SKM-1 treated with dmso at 0.1 percent for 144 hours (cell line): ENCODE measurements at regions not wholly inside any gene's neighbourhood (a gene's known extent, or its start where the extent isn't known, plus 50 kb on each side); places are given as distances from the start of the nearest gene placed in this dataset.

ENCODE experiments used
- DNase-seq: peaks from one replicate; lab custom pipeline; 2025; ENCODE audit not compliant: unreplicated experiment; lab: John Stamatoyannopoulos, UW

DNA sequence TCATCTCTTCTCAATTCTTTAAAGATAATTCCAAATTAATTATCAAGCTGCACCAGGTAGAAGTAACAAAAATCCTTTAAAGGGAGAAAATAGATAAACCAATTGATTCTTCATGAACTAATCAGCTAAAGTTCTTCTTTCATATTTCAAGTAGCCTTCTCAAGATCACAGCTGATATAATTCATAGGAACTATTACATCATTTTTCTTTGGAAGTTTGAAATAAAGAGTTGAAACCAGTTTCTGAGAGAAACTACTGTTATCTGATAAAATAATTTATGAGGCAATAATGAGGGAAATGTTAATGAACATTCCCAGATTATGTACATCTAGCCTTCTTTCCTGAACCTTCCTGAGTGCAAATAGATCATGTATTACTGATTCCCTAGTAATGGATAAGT, 484.9 kb downstream of the METTL4 start:
- no peak for DNase-seq

- peak; percentile 94 for DNase-seq
Observed at GRCh38 chr18:2087877-2088673, 483.2 kb downstream of the METTL4 start.

DNA sequence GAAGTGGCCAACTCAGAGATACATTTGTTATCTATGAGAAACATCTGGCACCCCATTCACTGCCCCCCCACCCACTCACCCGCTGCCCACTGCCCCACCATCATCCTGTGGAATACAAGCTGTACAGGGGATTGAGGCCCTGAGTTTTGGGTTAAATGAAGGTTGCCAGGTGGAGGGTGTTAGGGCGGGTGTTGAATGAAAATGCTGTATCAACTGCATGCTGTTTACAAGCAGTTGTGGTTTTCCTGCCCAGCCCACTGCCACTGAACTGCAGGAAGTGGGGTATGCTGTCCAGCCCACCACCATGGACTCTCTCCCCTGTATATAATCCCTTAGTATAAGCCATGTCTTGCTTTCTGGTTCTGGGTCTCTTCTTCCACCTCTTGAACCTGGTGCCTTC, 481.9 kb downstream of the METTL4 start:
- DNase-seq, result no peak

DNA sequence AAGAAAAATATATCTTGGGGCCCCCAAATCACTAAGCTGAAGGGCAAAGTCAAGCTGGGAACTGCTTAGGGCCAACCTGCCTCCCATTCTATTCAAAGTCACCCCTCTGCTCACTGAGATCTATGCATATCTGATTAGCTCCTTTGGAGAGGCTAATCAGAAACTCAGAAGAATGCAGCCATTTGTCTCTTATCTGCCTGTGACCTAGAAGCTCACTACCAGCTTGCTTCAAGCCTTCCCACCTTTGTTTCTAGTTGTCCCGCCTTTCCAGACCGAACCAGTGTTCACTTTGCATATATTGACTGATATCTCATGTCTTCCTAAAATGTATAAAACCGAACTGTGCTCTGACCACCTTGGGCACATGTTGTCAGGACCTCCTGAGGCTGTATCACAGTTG, 479.4 kb downstream of the METTL4 start:
- DNase-seq, result no peak

DNA sequence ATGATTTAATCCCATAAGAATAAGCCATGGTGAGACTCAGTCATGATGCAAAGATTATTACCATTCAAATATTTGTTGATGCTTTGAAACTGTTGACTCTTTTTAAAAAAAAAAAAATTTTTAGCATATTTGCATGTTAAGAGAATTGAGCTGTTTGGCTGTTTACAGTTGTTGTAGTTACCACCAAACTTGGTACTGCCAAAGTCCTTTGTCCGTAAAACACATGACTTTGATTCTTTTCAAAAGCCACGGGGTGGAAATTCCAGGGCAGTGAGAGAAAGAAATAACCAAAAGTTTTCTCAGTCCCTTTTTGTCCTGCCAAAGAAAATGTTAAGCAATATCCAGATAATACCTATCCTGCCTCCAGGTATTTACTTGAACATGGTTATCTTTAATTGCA, 474.8 kb downstream of the METTL4 start:
- DNase-seq, result no peak

DNA sequence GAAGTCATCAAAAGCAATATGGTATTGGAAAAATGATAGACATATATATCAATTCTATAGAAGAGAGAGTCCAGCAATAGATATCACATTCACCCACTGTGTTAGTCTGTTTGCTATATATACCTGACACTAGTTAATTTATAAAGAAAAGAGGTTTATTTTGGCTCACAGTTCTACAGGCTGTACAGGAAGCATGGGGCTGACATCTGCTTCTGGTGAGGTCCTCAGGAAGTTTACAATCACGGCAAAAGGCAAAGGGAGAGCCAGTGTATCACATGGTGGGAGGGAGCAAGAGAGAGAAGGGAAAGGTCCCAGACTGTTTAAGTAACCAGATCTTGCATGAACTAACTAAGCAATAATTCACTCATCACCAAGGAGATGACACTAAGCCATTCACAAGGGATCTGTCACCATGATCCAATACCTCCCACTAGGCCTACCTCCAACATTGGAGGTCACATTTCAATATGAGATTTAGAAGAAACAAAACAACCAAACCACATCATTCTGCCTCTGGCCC, 470.6 kb downstream of the METTL4 start:
- DNase-seq, result no peak

DNA sequence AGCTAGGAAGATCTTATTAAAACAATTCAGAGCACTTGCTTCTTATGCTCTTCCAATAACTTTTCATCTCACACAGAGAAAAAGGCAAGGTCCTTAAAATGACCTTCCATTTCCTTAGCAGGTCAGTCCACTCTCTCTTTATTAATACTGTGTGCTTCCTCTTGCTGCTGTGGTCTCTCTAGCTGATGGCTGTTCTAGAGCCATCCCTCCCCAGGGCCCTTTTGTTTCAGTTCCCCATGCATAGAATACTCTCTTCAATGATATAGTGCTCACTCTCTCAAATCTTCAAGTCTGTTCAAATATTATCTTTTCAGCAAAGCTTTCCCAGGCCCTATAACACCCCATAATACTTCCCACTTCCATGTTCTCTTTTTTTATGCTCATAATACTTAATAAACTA, 469.3 kb downstream of the METTL4 start:
- peak; percentile 22 for DNase-seq

GRCh38 chr18:2103299-2103698, 468.0 kb downstream of the METTL4 start:
- DNase-seq, result no peak

DNA sequence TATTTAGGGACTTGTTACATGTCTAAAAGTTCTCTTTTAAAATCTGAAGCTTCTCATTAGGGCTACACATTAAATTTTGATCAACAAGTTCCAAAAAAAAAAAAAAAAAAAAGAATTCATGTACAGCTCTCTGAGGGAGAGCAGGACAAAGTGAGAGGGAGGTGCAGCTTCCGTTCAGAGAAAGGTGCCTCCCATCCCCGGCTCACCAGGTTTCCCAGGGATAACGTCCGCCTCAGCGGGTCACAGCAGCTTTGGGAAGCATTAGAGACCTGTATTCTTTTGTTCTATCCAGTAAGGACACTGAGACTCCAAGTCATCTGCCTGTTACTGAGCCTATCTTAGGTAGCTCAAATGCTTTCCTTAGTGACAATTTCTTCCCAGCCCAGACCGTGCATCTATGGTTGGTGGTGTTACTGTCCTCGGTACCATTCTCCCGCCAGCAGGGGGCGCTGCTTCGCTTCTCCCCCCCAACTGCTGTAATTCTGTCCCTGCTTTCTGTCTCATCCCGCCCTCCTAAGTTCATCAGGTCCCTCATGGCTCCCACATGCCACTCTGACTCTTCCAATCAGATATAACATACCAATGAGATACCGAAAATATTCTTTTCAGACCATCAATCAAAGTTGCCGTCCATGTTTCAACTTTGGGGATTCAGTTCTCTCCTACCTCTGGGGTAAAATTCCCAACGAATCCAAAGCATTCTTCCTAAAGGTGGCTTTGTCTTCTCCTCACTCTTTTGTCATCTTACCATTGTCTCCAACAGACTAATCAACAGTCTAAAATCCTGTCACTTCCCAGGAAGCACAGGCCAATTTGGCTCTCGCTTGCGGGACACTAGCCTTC, 466.5 kb downstream of the METTL4 start:
- DNase-seq, result peak; percentile 47

DNA sequence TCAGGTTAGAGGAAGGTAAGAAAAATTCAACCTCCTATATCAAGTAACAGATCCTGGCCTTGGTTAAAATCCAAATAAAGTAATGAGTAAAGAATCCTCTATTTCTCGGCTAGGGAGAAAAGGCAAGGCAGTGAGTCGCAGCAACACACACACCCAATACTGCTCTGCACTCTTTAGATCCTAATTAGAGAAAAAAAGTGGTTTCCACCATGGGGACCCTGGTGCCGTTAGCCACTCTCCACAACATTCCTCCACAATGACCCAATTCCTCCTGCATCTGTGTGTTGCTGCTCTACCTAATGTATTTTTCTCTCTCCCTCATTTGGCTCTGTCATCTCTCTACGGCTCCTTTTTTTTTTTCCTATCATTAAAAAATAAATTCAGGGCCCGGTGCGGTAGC, 462.7 kb downstream of the METTL4 start:
- no peak for DNase-seq

- no peak for DNase-seq
Observed at GRCh38 chr18:2111456-2111855, 459.8 kb downstream of the METTL4 start.

DNA sequence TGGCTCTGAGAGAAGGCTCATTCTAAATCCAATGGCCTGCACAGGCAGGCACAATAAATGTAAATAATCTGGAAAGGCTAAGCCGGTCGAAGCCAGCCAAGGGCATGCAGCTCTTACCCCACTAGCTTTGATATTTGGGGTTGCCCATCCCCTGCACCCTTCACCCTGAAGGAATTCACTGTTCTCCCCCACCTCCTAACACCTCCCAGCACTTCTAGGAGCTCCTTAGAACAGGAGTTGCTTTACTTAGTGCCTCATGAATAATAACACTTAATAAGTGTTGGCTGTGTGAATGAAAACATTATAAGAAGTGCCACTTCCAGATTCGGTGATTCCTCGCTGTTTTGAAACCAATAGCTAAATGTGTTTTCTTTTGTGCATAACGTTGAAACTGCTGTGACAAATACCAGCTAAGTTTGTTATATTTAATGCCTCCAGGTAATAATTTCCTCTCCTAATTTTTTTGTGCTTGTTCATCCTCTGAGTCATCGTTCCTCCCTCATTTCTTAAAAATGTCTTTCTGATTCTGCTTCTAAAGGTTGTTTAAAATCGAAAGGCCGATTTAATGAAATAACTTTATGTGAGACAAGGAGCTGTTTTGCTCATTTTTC, 458.8 kb downstream of the METTL4 start:
- DNase-seq, result no peak

GRCh38 chr18:2114289-2114688, 457.0 kb downstream of the METTL4 start:
- DNase-seq, result no peak

- no peak for DNase-seq
Observed at GRCh38 chr18:2114765-2115164, 456.5 kb downstream of the METTL4 start.

GRCh38 chr18:2121224-2121623, 450.1 kb downstream of the METTL4 start:
- no peak for DNase-seq

DNA sequence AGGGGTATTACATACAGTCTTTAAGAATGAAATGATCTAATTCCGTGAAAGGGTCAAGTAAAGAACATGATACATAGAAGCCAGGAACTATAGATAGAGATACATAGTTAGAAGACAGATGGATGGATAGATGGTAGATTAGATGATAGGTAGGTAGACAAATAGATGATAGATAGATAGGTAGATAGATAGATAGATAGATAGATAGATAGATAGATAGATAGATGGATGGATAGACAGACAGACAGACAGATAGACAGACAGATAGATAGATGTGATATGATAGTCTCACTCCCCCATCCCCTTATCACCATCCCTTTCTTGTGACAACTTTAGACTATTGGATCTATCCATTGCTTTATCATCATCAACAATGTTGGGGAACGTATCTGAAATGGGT, 448.2 kb downstream of the METTL4 start:
- no peak for DNase-seq

GRCh38 chr18:2134364-2134763, 436.9 kb downstream of the METTL4 start:
- no peak for DNase-seq

GRCh38 chr18:2135309-2135708, 436.0 kb downstream of the METTL4 start:
- DNase-seq, result no peak

DNA sequence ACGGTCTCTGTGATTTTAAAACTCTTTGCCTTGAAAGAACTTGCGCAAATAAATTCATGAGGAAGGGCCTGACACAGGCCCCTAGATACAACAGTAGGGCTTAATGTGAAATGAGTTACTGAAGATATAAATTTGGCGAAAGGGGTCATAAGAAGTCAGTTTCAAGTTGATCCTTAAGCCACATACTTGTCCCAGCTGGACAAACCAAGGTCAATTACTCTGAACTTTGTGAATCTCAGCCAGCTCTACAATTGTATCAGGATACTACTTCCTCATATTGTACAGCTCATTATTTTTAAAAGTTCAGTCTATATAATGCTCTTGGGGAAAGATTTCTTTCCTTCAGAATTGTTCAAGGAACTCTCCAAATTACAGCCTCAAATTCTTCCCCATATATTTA, 432.8 kb downstream of the METTL4 start:
- no peak for DNase-seq

DNA sequence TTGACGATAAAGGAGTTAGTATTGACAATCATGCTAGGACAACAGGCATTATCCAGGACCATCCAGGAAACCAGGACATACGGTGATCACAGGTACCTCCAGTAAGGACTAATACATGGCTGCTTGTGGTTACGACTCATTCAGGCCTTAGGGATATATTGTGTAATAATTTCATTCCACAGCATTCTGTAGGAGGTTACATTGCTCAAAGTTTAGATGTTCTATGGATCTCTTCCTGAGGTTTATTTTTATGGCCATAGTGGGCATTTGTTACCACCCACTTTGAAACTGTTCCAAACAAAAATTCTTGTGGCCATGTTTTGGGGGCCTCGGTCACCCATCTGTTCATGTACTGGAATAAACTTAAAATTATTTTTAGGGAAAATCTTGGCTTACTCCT, 431.6 kb downstream of the METTL4 start:
- DNase-seq, result no peak

- DNase-seq, result no peak
Observed at GRCh38 chr18:2143636-2144035, 427.7 kb downstream of the METTL4 start.

- DNase-seq, result no peak
Observed at GRCh38 chr18:2144811-2145210, 426.5 kb downstream of the METTL4 start.
